PC-3 (cell line): ENCODE measurements at regions not wholly inside any gene's neighbourhood (a gene's known extent, or its start where the extent isn't known, plus 50 kb on each side); places are given as distances from the start of the nearest gene placed in this dataset.

Source experiments
- ATAC-seq: fragments of 200-7000 bp; cut with Tn5 transposase; 2 replicates; pipeline ENCODE4 v1.9.1; 2020; ENCODE audit warnings: mild to moderate bottlenecking, moderate library complexity
- BruUV-seq: library from RNA; stranded (reverse); fragments of 400-500 nt; replicated peaks from 2 replicates; lab custom pipeline; 2021; lab: Mats Ljungman, UMichigan
- CTCF ChIA-PET: fragments of 300-600 bp; sonication (Branson Sonifier 250); formaldehyde crosslinking; loops from one replicate; lab custom pipeline; 2022; ENCODE audit warnings: antibody characterized with exemption; lab: Charles Lee
- POLR2A ChIA-PET: fragments of 300-600 bp; sonication (Branson Sonifier 250); formaldehyde crosslinking; loops from one replicate; lab custom pipeline; 2022; ENCODE audit warnings: antibody characterized with exemption; ENCODE audit not compliant: unreplicated experiment; lab: Charles Lee
- DNase-seq: peaks from one replicate; pipeline ENCODE4 v3.0.0-alpha.2; 2015
- H2AFZ ChIP-seq: fragments of 300-600 bp; sonication (generic); 2 replicates; pipeline ENCODE4 v1.6.0; 2016; ENCODE audit warnings: antibody characterized with exemption, low read length
- H3F3A ChIP-seq: fragments of 300-600 bp; sonication (generic); one replicate; pipeline ENCODE4 v1.6.0; 2017; ENCODE audit warnings: antibody characterized with exemption, low read length, control low read depth, mild to moderate bottlenecking; ENCODE audit not compliant: unreplicated experiment
- H3K27ac ChIP-seq: fragments of 300-600 bp; sonication (generic); 2 replicates; pipeline ENCODE4 v1.5.1; 2016; ENCODE audit warnings: mild to moderate bottlenecking, low read length
- H3K27me3 ChIP-seq: fragments of 300-600 bp; sonication (generic); 2 replicates; pipeline ENCODE4 v1.6.1; 2016; ENCODE audit warnings: low read length, mixed read lengths
- H3K36me3 ChIP-seq: fragments of 300-600 bp; sonication (generic); 2 replicates; pipeline ENCODE4 v1.6.1; 2016; ENCODE audit warnings: low read depth, mixed run types, low read length, mixed read lengths
- H3K4me1 ChIP-seq: fragments of 300-600 bp; sonication (generic); 2 replicates; pipeline ENCODE4 v1.5.1; 2016; ENCODE audit warnings: low read length; ENCODE audit not compliant: insufficient read depth
- H3K4me2 ChIP-seq: fragments of 300-600 bp; sonication (generic); 2 replicates; pipeline ENCODE4 v1.6.0; 2016; ENCODE audit warnings: low read length
- H3K4me3 ChIP-seq: fragments of 300-600 bp; sonication (generic); 2 replicates; pipeline ENCODE4 v1.5.1; 2016; ENCODE audit warnings: mild to moderate bottlenecking, low read length, mixed read lengths
- H3K79me2 ChIP-seq: fragments of 300-600 bp; sonication (generic); 2 replicates; pipeline ENCODE4 v1.6.1; 2017; ENCODE audit warnings: low read length, mixed read lengths
- H3K9ac ChIP-seq: fragments of 300-600 bp; sonication (generic); 2 replicates; pipeline ENCODE4 v1.6.0; 2016; ENCODE audit warnings: mild to moderate bottlenecking, low read length
- H3K9me2 ChIP-seq: fragments of 300-600 bp; sonication (generic); replicated peaks from 2 replicates; pipeline ENCODE4 v1.6.1; 2016; ENCODE audit warnings: mixed run types, low read length, mixed read lengths
- H3K9me3 ChIP-seq: fragments of 300-600 bp; sonication (generic); 2 replicates; pipeline ENCODE4 v1.6.1; 2016; ENCODE audit warnings: low read length, mixed read lengths
- H4K20me1 ChIP-seq: fragments of 300-600 bp; sonication (generic); 2 replicates; pipeline ENCODE4 v1.6.1; 2016; ENCODE audit warnings: low read length, mixed read lengths
- EZH2 ChIP-seq: fragments of 300-600 bp; sonication (generic); IDR thresholded peaks from one replicate; pipeline ENCODE4 v1.6.1; 2017; ENCODE audit warnings: antibody characterized with exemption, mild to moderate bottlenecking, low read length; ENCODE audit not compliant: unreplicated experiment
- EZH2phosphoT487 ChIP-seq: fragments of 300-600 bp; sonication (generic); IDR thresholded peaks from 2 replicates; pipeline ENCODE4 v1.6.1; 2018; ENCODE audit warnings: mild to moderate bottlenecking, antibody characterized with exemption, low read length, borderline replicate concordance
- intact Hi-C: fragments of 100-400 bp; cut with micrococcal nuclease; formaldehyde crosslinking; loops from 2 replicates; pipeline ENCODE4 v1.9.0; 2023
- TF ChIP-seq, protein P1 (sequence below): fragments of 300-600 bp; sonication (generic); conservative IDR thresholded peaks from 2 replicates; pipeline ENCODE4 v1.5.1; 2017; ENCODE audit warnings: antibody characterized with exemption, low read depth, mild to moderate bottlenecking, low read length

DNA sequence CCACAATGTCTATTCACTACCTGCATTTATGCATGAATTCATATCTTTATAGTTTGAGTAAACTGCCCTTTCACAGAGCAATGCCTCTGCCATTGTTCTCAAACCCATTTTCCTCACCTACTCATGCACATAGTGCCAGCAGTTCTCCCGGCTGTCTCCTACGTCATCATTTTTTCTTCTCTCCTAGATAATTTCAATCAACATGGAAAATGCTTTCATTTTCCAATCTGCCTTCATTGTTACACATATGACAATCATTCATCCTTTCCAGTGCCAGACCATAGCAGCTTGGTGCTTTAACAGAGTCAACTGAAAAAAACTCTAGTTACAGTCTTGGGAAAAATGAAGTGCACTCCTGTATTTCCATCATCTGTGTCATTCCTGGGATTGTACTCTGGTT is 514.8 kb upstream of the CTNND2 start:
- BruUV-seq = no TSS peak
- no peaks in the 10 kb centered on the region for H3F3A ChIP-seq
- H4K20me1 ChIP-seq = no peaks in the 10 kb centered on the region
- no peak overlapping the region for H3K4me3 ChIP-seq
- no peak overlapping the region for H3K9ac ChIP-seq
- H3K79me2 ChIP-seq = no peaks in the 10 kb centered on the region
- no peaks in the 10 kb centered on the region for H3K4me1 ChIP-seq
- H3K9me2 ChIP-seq = no peaks in the 10 kb centered on the region
- intact Hi-C loops = no loop called here
- H3K36me3 ChIP-seq = no peaks in the 10 kb centered on the region
- no peaks in the 10 kb centered on the region for H3K27me3 ChIP-seq
- ChIA-PET CTCF (no interaction called here), POLR2A (no interaction called here)
- ATAC-seq = no peak
- TF ChIP-seq, protein P1, sequence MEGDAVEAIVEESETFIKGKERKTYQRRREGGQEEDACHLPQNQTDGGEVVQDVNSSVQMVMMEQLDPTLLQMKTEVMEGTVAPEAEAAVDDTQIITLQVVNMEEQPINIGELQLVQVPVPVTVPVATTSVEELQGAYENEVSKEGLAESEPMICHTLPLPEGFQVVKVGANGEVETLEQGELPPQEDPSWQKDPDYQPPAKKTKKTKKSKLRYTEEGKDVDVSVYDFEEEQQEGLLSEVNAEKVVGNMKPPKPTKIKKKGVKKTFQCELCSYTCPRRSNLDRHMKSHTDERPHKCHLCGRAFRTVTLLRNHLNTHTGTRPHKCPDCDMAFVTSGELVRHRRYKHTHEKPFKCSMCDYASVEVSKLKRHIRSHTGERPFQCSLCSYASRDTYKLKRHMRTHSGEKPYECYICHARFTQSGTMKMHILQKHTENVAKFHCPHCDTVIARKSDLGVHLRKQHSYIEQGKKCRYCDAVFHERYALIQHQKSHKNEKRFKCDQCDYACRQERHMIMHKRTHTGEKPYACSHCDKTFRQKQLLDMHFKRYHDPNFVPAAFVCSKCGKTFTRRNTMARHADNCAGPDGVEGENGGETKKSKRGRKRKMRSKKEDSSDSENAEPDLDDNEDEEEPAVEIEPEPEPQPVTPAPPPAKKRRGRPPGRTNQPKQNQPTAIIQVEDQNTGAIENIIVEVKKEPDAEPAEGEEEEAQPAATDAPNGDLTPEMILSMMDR = no peak
- no peak for TF ChIP-seq EZH2
- TF ChIP-seq EZH2phosphoT487 = no peak
- no peak overlapping the region for H3K4me2 ChIP-seq
- no peak for DNase-seq
- H3K9me3 ChIP-seq = no peaks in the 10 kb centered on the region
- H3K27ac ChIP-seq = no peak overlapping the region
- no peak overlapping the region for H2AFZ ChIP-seq

- no peaks in the 10 kb centered on the region for H3K9me2 ChIP-seq
- H3K27ac ChIP-seq = no peak overlapping the region
- H3K79me2 ChIP-seq = no peaks in the 10 kb centered on the region
- H3K27me3 ChIP-seq = no peaks in the 10 kb centered on the region
- ChIA-PET CTCF (no interaction called here), POLR2A (no interaction called here)
- intact Hi-C loops = no loop called here
- no TSS peak for BruUV-seq
- H3K4me1 ChIP-seq = no peaks in the 10 kb centered on the region
- H3K36me3 ChIP-seq = no peaks in the 10 kb centered on the region
- H3K4me2 ChIP-seq = no peak overlapping the region
- H3K9me3 ChIP-seq = no peaks in the 10 kb centered on the region
- no peak overlapping the region for H3K9ac ChIP-seq
- DNase-seq (no peak), ATAC-seq (no peak)
- no peak overlapping the region for H3K4me3 ChIP-seq
- TF ChIP-seq, protein P1 = no peak
- TF ChIP-seq EZH2phosphoT487 = no peak
- TF ChIP-seq EZH2 = no peak
- H3F3A ChIP-seq = no peaks in the 10 kb centered on the region
- no peaks in the 10 kb centered on the region for H4K20me1 ChIP-seq
- H2AFZ ChIP-seq = no peak overlapping the region
Measured at GRCh38 chr5:12413585-12413984, 509.3 kb upstream of the CTNND2 start.

GRCh38 chr5:12413075-12413474 is 508.8 kb upstream of the CTNND2 start:
- H3F3A ChIP-seq = no peaks in the 10 kb centered on the region
- no peak overlapping the region for H3K4me3 ChIP-seq
- H3K9ac ChIP-seq = no peak overlapping the region
- no peaks in the 10 kb centered on the region for H3K4me1 ChIP-seq
- H4K20me1 ChIP-seq = no peaks in the 10 kb centered on the region
- no peaks in the 10 kb centered on the region for H3K9me3 ChIP-seq
- H3K9me2 ChIP-seq = no peaks in the 10 kb centered on the region
- no peak for ATAC-seq
- no peak overlapping the region for H2AFZ ChIP-seq
- no peaks in the 10 kb centered on the region for H3K27me3 ChIP-seq
- CTCF ChIA-PET = no interaction called here
- no TSS peak for BruUV-seq
- POLR2A ChIA-PET = no interaction called here
- no peaks in the 10 kb centered on the region for H3K36me3 ChIP-seq
- TF ChIP-seq, protein P1 = no peak
- no peak for TF ChIP-seq EZH2
- no peak for TF ChIP-seq EZH2phosphoT487
- no peaks in the 10 kb centered on the region for H3K79me2 ChIP-seq
- intact Hi-C loops = no loop called here
- DNase-seq = no peak
- no peak overlapping the region for H3K4me2 ChIP-seq
- no peak overlapping the region for H3K27ac ChIP-seq
